ENCODE measurements at regions not wholly inside any gene's neighbourhood (a gene's known extent, or its start where the extent isn't known, plus 50 kb on each side); places are given as distances from the start of the nearest gene placed in this dataset.

DNA sequence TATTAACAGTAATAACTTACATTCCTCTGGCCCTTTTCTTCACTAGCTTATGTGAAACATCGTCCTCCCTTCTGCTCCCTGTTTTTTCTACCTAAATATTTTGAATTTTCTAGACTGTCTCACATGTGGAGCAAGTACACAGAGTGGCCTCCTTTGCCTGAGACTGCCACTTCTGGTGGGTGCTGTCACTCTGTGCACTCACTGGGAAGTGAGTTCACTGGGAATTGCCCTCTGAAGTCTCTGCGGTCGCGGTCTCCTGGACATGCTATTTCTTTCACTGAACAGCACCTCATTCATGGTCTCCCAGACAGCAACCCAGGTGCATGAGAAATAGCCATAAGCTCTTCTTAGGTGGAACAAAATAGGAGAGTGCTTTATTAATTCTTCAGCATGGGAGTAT lies 1179.7 kb upstream of the ADGRL3 start:
- ATAC-seq (ENCODE audit: low FRiP score in 2 of 2): no peak
- H3K4me3 ChIP-seq: no peak overlapping the region
- 31 to 77% methylated on average over 3 to 4 of the region's 4 CpGs for WGBS, 2 donors
- no peak for DNase-seq
- H3K36me3 ChIP-seq: no peaks in the 10 kb centered on the region
- H3K4me1 ChIP-seq: no peaks in the 10 kb centered on the region
- no peak overlapping the region for H3K27ac ChIP-seq
- H3K27me3 ChIP-seq: no peaks in the 10 kb centered on the region
- no peaks in the 10 kb centered on the region for H3K9me3 ChIP-seq
- TF ChIP-seq POLR2AphosphoS5 (IDR thresholded peaks at IDR 0.05) (no peak), EP300 (IDR thresholded peaks at IDR 0.05) (no peak), CTCF (IDR thresholded peaks at IDR 0.05) (no peak), POLR2A (IDR thresholded peaks at IDR 0.05) (no peak)

- Histone ChIP-seq H3K9me3 (no peaks in the 10 kb centered on the region), H3K4me1 (no peaks in the 10 kb centered on the region), H3K27ac (no peak overlapping the region), H3K36me3 (no peaks in the 10 kb centered on the region), H3K27me3 (no peaks in the 10 kb centered on the region), H3K4me3 (no peak overlapping the region)
- no peak for ATAC-seq (ENCODE audit: low FRiP score in 2 of 2)
- TF ChIP-seq POLR2AphosphoS5 (IDR thresholded peaks at IDR 0.05) (no peak), EP300 (IDR thresholded peaks at IDR 0.05) (no peak), POLR2A (IDR thresholded peaks at IDR 0.05) (no peak), CTCF (IDR thresholded peaks at IDR 0.05) (no peak)
- 74 to 85% methylated on average over 4 to 6 of the region's 6 CpGs for WGBS, 2 donors
- no peak for DNase-seq
Measured at GRCh38 chr4:60033826-60034225, 1166.3 kb upstream of the ADGRL3 start.

DNA sequence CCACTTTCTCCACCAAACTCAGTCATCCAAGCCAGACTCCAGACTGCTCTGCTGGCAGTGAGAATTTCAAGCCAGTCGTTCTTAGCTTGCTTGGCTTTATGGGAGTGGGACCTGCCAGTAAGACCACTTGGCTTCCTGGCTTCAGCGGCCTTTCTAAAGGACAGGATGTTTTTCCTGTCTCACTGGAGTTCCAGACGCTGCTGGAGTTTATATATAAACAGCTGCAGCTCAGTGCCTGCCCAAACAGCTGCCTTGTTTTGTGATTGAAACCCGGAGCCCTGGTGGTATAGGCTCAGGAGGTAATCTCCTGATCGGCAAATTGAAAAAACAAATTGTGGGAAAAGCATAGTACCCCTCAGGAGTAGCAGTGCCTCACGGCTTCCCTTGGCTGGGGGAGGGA lies 1165.8 kb upstream of the ADGRL3 start:
- WGBS, 2 donors: 26 to 39% methylated on average over 6 of the region's 6 CpGs
- Histone ChIP-seq H3K36me3 (no peaks in the 10 kb centered on the region), H3K27ac (no peak overlapping the region), H3K9me3 (no peaks in the 10 kb centered on the region), H3K27me3 (no peaks in the 10 kb centered on the region), H3K4me1 (no peaks in the 10 kb centered on the region), H3K4me3 (no peak overlapping the region)
- TF ChIP-seq POLR2AphosphoS5 (IDR thresholded peaks at IDR 0.05) (no peak), CTCF (IDR thresholded peaks at IDR 0.05) (no peak), POLR2A (IDR thresholded peaks at IDR 0.05) (no peak), EP300 (IDR thresholded peaks at IDR 0.05) (no peak)
- no peak for ATAC-seq (ENCODE audit: low FRiP score in 2 of 2)
- DNase-seq: no peak

DNA sequence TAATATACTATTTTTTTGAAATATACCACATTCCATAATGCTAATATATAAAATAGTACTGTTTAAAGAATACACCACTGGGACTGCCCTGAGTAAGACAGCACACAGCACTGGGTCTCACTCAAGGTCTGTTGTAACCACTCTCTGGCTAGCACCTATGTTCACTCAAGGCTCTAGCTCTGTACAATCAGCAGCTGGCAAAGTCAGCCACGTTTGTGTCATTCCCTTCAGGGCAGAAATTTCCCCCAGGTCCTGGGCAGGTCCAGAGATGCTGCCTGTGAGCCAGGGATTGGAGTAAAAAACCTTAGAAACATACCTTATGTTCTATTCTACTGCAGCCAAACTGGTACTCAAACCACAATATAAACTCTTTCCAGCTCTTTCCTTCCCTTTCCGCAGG lies 1160.2 kb upstream of the ADGRL3 start:
- ATAC-seq (ENCODE audit: low FRiP score in 2 of 2) (no peak), DNase-seq (no peak)
- Histone ChIP-seq H3K4me3 (no peak overlapping the region), H3K4me1 (no peaks in the 10 kb centered on the region), H3K27me3 (no peaks in the 10 kb centered on the region), H3K9me3 (peaks cover 0 to 3% (median 2%) of the 10 kb centered on the region in 4 donors), H3K36me3 (no peaks in the 10 kb centered on the region), H3K27ac (no peak overlapping the region)
- 49 to 57% methylated on average over 2 of the region's 2 CpGs for WGBS, 2 donors
- no peak for TF ChIP-seq EP300 (IDR thresholded peaks at IDR 0.05)
- no peak for TF ChIP-seq POLR2AphosphoS5 (IDR thresholded peaks at IDR 0.05)
- no peak for TF ChIP-seq CTCF (IDR thresholded peaks at IDR 0.05)
- no peak for TF ChIP-seq POLR2A (IDR thresholded peaks at IDR 0.05)

DNA sequence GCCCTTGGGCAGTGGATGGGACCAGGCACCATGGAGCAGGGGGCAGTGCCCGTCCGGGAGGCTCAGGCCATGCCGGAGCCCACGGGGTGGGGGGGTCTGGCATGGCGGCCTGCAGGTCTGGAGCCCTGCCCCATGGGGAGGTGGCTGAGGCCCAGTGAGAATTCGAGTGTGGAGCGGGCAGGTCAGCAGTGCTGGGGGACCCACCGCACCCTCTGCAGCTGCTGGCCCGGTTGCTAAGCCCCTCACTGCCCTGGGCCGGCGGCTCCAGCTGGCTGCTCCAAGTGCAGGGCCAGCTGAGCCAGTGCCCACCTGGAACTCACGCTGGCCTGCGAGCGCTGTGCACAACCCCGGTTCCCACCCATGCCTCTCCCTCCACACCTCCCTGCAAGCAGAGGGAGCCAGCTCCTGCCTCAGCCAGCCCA lies 1157.9 kb upstream of the ADGRL3 start:
- Histone ChIP-seq H3K27me3 (no peaks in the 10 kb centered on the region), H3K4me3 (no peak overlapping the region), H3K4me1 (no peaks in the 10 kb centered on the region), H3K9me3 (peaks cover 0 to 3% (median 2%) of the 10 kb centered on the region in 4 donors), H3K27ac (no peak overlapping the region), H3K36me3 (no peaks in the 10 kb centered on the region)
- DNase-seq: peak in 1 of 2 donors; percentile 64
- WGBS, 2 donors: 88 to 90% methylated on average over 4 to 8 of the region's 15 CpGs
- peak; percentile 29 to 62 for ATAC-seq (ENCODE audit: low FRiP score in 2 of 2)
- TF ChIP-seq POLR2AphosphoS5 (IDR thresholded peaks at IDR 0.05) (no peak), CTCF (IDR thresholded peaks at IDR 0.05) (no peak), POLR2A (IDR thresholded peaks at IDR 0.05) (no peak), EP300 (IDR thresholded peaks at IDR 0.05) (no peak)

Measured in upper lobe of left lung (tissue), 6 donors.